RWPE2 (cell line): ENCODE measurements at regions not wholly inside any gene's neighbourhood (a gene's known extent, or its start where the extent isn't known, plus 50 kb on each side); places are given as distances from the start of the nearest gene placed in this dataset.

Experiments used
- ATAC-seq: fragments of 200-7000 bp; cut with Tn5 transposase; 3 replicates; pipeline ENCODE4 v1.9.1; 2021; ENCODE audit warnings: low read depth
- DNase-seq: peaks from one replicate; pipeline ENCODE4 v3.0.0-alpha.2; 2020; ENCODE audit warnings: low spot score
- H3K27ac ChIP-seq: fragments of 450-650 bp; 2 replicates; pipeline ENCODE4 v1.5.1; 2017; ENCODE audit warnings: mild to moderate bottlenecking; ENCODE audit not compliant: poor library complexity, severe bottlenecking
- H3K27me3 ChIP-seq: fragments of 250-450 bp; sonication (Bioruptor Pico); 2 replicates; pipeline ENCODE4 v1.5.1; 2021; ENCODE audit warnings: mild to moderate bottlenecking, moderate library complexity; ENCODE audit not compliant: insufficient read depth, poor library complexity, severe bottlenecking
- H3K36me3 ChIP-seq: fragments of 250-450 bp; sonication (Bioruptor Pico); 2 replicates; pipeline ENCODE4 v1.5.1; 2020; ENCODE audit warnings: low read depth, mild to moderate bottlenecking, moderate library complexity
- H3K4me1 ChIP-seq: fragments of 250-450 bp; sonication (Bioruptor Pico); 2 replicates; pipeline ENCODE4 v1.5.1; 2021; ENCODE audit warnings: mild to moderate bottlenecking, moderate library complexity; ENCODE audit not compliant: insufficient read depth, poor library complexity, severe bottlenecking
- H3K4me3 ChIP-seq: fragments of 250-450 bp; sonication (Bioruptor Pico); 2 replicates; pipeline ENCODE4 v1.5.1; 2021; ENCODE audit warnings: mild to moderate bottlenecking, moderate library complexity; ENCODE audit not compliant: severe bottlenecking
- H3K9me3 ChIP-seq: fragments of 250-450 bp; sonication (Bioruptor Pico); 2 replicates; pipeline ENCODE4 v1.5.1; 2021; ENCODE audit warnings: mild to moderate bottlenecking, moderate library complexity; ENCODE audit not compliant: severe bottlenecking
- TF ChIP-seq, protein P1 (sequence below): fragments of 450-650 bp; IDR thresholded peaks from one replicate; pipeline ENCODE4 v1.5.1; 2017; ENCODE audit warnings: mild to moderate bottlenecking, moderate library complexity; ENCODE audit not compliant: poor library complexity, severe bottlenecking

DNA sequence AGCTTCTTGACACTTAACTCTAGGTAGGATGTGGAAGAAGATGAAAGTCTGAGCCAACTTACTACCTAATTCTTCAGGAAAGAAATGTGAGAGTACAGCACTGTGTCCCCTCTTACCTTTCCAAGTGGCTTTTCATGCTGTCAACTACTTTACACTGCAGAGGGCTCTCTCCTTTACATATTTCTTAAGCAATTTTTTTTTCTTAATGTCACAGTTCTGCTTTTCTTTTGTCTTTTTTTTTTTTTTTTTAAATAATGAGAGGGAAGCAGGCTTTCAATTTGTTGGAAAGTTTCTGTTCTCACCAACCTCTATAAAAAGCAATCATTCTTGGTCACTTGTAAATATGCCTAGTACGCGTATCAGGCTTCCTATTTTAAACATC is 212.7 kb upstream of the MIR17HG start:
- ATAC-seq: no peak
- TF ChIP-seq, protein P1, sequence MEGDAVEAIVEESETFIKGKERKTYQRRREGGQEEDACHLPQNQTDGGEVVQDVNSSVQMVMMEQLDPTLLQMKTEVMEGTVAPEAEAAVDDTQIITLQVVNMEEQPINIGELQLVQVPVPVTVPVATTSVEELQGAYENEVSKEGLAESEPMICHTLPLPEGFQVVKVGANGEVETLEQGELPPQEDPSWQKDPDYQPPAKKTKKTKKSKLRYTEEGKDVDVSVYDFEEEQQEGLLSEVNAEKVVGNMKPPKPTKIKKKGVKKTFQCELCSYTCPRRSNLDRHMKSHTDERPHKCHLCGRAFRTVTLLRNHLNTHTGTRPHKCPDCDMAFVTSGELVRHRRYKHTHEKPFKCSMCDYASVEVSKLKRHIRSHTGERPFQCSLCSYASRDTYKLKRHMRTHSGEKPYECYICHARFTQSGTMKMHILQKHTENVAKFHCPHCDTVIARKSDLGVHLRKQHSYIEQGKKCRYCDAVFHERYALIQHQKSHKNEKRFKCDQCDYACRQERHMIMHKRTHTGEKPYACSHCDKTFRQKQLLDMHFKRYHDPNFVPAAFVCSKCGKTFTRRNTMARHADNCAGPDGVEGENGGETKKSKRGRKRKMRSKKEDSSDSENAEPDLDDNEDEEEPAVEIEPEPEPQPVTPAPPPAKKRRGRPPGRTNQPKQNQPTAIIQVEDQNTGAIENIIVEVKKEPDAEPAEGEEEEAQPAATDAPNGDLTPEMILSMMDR: no peak
- no peak overlapping the region for H3K27ac ChIP-seq

DNA sequence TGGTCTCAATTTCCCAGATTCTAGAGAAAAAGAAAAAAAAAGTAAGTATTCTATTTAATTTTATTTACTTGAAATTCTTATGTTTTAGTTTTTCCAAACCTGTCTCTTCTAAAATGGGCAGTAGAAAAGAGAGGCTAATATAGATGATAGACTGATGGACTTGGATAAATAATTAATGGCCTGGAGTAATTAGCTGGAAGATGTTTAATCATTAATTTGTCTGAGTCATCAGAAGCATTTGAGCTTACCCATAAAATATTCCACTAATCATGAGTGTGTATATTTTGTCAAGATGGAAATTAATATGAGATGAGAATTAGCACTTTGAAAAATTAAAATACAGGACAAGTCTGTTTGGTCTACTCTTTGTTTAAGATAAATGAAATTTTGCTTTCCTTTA is 212.1 kb upstream of the MIR17HG start:
- no peaks in the 10 kb centered on the region for H3K9me3 ChIP-seq
- H3K27ac ChIP-seq: no peak overlapping the region
- no peaks in the 10 kb centered on the region for H3K27me3 ChIP-seq
- no peak overlapping the region for H3K4me3 ChIP-seq
- no peaks in the 10 kb centered on the region for H3K36me3 ChIP-seq
- TF ChIP-seq, protein P1: no peak
- no peak for DNase-seq
- no peaks in the 10 kb centered on the region for H3K4me1 ChIP-seq
- ATAC-seq: no peak

More for the DNA sequence above, 212.7 kb upstream of the MIR17HG start:
- H3K9me3 ChIP-seq: no peaks in the 10 kb centered on the region
- no peaks in the 10 kb centered on the region for H3K27me3 ChIP-seq
- no peaks in the 10 kb centered on the region for H3K4me1 ChIP-seq
- no peak overlapping the region for H3K4me3 ChIP-seq
- H3K36me3 ChIP-seq: no peaks in the 10 kb centered on the region
- no peak for DNase-seq

DNA sequence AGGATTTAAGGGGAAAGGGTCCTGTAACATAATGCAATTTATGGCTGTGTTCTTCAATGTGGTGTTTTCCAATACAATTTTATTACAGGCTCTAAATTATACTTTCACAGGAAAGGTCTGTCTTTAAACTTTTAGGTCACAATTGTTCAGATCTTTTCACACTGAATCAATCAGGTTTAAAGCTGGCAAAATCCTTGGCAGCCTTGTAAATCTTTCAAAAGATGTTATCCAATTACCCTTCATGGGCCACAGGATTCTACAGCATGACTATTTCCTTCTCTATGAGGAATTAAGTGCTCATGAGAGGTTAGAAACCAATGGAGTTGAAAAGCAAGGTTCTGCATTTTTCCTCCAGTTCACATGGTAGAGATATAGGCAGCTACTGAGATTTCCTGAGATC is 211.5 kb upstream of the MIR17HG start:
- TF ChIP-seq, protein P1: no peak
- no peaks in the 10 kb centered on the region for H3K27me3 ChIP-seq
- H3K36me3 ChIP-seq: no peaks in the 10 kb centered on the region
- no peak overlapping the region for H3K4me3 ChIP-seq
- H3K9me3 ChIP-seq: no peaks in the 10 kb centered on the region
- ATAC-seq (no peak), DNase-seq (no peak)
- H3K4me1 ChIP-seq: no peaks in the 10 kb centered on the region
- H3K27ac ChIP-seq: no peak overlapping the region

DNA sequence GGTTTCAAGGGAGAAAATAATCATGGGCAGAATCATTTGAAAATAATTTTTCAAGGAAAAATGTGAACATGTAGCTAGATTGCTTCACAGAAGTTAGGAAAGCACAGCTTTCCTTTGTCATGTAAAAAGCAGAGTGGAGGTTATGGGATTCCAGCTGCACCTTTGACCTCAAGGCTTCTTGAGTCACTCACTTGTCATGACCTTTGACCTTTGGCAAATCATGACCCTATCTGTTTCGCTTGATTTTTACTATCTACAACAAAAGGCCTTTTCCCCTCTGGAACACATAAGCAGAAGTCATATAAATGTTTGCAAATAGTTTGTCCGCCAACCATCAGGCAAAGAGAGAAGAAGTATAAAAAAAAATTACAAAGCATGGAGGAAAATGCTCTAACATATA is 210.7 kb upstream of the MIR17HG start:
- no peak for ATAC-seq
- DNase-seq: no peak
- Histone ChIP-seq H3K4me3 (no peak overlapping the region), H3K36me3 (no peaks in the 10 kb centered on the region), H3K27ac (no peak overlapping the region), H3K27me3 (no peaks in the 10 kb centered on the region), H3K9me3 (no peaks in the 10 kb centered on the region), H3K4me1 (no peaks in the 10 kb centered on the region)
- TF ChIP-seq, protein P1: no peak

DNA sequence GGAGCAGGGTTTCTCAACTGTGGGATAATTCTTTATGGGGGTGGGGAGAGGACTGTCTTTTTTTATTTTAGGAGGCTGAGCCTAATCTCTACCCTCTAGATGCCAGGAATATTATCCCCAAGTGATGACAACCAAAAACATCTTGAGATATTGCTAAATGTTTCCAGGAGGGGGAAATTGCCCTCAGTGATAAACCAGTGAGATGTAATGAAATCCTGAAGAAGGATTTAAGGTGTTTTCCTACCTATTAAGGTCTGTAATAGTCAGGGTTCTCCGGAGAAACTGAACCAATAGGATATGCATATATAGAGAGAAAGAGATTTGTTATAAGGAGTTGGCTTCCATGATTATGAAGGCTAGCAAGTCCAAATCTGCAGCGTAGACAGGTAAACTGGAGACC is 208.3 kb upstream of the MIR17HG start:
- no peak for DNase-seq
- Histone ChIP-seq H3K4me3 (no peak overlapping the region), H3K36me3 (no peaks in the 10 kb centered on the region), H3K27ac (no peak overlapping the region), H3K4me1 (no peaks in the 10 kb centered on the region), H3K9me3 (no peaks in the 10 kb centered on the region), H3K27me3 (no peaks in the 10 kb centered on the region)
- TF ChIP-seq, protein P1: no peak
- ATAC-seq: no peak
